Activated CD4-positive, alpha-beta T cell treated with anti-CD3 and anti-CD28 coated beads, Interleukin-2, amount 50 U/mL, for 16 hours (primary cell): ENCODE measurements at regions not wholly inside any gene's neighbourhood (a gene's known extent, or its start where the extent isn't known, plus 50 kb on each side); places are given as distances from the start of the nearest gene placed in this dataset.

Experiments
- DNase-seq: peaks from one replicate; pipeline ENCODE4 v3.0.0-alpha.2; 2020

DNA sequence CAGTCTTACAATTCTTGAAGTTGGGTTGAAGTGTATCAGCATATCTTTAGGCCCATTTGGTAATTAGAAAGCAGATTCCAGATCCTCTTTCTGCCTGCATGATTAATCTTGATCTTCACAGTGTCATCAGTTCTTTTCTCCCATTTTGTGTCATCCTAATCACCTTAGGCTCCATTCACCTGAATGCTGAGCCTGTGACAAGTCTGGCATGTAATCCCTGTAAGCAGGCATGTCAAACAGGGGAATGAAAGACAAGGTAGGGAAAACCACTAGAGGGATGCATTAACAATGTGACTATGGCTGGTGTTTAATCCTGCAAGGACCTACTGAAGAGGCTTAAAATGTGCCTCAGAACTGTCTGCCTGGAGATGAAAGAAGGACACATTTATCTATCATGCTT is 848.8 kb downstream of the TFAP2A start:
- DNase-seq = no peak

DNA sequence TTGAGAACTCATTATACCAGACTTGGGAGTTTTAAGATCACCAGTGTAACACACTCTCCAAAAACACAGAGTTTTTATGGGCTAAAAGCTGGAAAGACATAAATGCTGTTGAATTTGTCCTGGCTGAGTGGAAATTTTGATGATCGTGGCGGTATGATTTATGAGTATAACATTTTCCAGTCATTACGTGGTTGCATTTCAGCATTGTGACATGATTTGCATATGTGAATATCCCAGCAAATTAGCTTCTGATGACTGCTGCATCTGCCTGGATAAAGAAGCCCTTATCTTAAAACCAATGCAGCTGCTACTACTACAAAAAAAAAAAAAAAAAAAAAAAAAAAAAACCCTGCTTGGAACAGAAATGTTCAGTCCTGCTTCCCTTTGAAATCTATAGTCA is 850.9 kb downstream of the TFAP2A start:
- DNase-seq = no peak

DNA sequence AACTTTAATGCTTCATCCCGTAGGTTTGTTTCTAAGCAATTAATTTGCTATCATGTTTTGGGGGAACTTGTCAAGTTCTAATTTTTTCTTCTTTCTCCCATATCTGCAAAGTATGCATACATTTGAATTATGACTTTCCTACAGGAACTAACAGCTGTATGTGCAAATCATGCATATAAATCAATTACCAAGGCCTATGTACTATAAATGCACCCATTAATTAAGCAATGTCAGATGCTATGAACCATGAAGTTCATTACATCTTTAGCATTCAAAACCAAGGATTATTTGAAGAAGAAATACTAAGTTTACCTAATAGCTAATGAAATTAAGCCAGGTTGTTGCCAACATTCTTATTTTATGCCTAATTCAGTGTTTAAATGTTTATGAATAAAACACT is 851.3 kb downstream of the TFAP2A start:
- DNase-seq = no peak

DNA sequence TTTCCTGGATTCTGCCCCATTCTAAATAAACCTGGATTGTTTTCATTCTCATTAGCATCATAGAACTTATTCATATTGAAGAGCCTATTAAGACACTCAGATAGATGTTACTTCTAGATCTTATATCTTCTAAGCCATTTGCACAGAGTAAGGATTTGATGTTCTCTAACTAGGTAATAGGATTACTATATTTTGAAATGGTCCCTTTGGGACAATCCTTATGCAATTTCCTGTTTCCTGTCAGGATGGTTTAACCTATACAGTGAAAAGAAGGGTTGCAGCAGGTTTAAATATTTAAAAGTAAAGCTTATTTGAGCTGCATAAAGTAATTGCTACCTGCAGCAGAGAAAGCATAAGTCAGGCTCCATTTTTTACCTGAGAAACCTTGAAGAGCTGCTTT is 860.1 kb downstream of the TFAP2A start:
- DNase-seq = no peak

DNA sequence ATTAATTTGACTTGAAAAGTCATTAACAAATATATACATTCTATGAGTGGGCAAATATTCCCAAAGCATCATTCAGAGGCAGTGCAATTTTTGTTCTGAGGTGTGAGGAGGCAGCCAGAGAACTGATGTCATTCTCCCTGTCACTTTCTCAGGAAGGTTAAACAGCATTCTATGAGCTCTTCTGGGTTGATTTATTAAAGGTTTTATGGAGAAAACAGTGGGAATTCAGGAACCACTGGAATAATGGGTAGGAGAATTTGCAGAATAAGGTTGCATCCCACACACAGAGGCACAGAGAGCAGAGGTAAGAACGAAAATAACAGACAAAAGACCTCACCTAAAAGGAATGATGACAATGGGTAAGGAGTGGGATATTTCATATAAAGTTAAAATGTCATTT is 860.6 kb downstream of the TFAP2A start:
- no peak for DNase-seq

DNA sequence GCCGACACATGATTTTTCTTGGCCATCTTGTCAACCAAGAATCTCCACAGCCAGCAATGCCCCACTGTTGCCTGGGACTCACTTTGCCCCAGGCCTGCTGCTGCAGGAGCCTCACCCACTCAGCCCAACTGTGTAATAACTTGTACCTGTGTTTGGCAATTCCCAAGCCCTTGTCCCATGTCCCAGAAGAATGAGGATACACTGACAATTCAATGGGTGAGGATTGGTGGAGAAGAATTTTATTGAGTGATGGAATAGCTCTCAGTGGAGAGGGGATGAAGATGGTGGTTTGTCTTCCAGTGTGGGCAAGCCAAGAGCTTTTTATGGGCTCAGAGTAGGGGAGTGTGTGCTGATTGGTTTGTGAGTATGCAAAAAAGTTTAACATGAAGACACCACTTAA is 861.9 kb downstream of the TFAP2A start:
- DNase-seq = no peak

DNA sequence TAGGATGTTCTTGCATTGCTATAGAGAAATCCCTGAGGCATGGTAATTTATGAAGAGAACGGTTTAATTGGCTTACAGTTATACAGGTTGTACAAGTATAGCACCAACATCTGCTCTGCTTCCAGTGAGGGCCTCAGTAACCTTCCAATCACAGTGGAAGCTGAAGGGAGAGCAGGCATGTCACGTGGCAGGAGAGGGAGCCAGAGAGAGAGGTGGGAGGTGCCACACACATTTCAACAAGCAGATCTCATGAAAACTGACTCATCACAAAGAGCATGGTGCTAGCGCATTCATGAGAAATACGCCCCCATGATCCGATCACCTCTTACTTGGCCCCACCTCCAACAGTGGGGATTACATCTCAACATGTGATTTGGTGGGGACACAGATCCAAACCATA is 871.2 kb downstream of the TFAP2A start:
- DNase-seq = no peak

DNA sequence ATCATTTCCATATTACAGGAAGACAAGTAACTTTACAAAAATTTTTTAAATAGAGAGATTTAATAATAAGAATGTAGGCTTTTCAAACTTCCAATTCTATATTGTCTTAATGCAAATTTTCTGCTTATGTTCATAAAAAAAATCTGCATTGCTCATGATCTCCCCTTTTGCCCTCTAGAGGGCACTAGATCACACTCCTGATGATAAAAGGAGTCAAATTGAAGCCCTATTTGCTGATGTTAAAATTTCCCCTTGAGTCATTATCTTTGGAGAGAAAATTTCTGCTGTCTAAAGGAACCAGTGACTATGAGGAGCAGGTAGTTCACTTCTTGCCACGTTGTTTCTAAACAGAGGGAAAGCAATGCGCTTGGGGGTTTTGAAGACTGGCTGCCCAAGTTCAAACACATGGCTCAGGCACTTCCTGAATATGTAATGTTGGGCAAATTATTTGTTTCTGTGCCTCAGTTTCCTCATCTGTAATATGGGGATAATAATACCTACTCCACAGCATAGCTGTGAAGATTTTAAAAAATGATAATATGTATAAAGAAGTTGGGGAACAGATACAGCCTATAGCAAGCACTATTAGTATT is 874.2 kb downstream of the TFAP2A start:
- peak; percentile 23 for DNase-seq

DNA sequence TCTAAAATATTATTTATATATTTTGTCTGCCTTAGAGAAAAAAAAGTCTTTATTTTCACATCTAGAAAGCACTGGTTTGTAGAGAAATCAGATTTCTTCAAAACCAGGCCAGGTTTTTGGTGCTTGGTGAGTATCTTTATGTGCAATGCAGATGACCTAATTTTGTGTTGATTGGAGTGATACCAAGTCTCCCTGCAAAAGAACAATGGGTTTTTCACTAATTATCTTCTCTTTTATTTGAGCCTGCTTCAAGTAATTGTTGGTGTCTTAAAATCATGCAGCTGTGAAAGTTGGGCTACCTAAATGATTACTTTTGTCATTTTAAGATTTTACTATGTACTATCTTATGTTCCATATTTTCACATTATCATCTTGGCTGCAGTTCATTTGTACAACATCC is 874.7 kb downstream of the TFAP2A start:
- DNase-seq = no peak

DNA sequence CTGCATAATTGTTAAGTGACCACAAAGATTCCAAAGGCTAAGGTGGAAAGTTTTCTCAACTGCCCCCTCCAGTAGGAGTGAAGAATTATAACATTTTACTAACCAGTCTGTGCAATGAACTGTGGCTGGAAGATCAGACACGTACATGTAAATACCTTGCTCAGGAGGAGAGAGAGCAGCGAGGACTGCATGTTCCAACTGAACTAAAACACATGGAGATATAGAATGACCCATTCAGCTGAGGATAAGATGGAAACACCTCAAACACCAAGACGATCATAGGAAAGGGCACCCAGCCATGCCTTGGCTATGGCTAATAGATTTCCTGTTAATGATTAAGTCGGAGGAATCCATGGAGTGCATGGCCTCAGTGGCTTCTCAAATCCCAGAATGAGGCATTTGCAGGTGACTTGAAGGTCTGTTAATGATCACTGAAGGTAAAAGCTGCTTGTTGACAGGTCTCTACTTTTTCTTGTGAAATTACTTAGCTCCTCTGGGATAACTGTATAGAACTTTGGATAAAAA is 875.6 kb downstream of the TFAP2A start:
- no peak for DNase-seq

DNA sequence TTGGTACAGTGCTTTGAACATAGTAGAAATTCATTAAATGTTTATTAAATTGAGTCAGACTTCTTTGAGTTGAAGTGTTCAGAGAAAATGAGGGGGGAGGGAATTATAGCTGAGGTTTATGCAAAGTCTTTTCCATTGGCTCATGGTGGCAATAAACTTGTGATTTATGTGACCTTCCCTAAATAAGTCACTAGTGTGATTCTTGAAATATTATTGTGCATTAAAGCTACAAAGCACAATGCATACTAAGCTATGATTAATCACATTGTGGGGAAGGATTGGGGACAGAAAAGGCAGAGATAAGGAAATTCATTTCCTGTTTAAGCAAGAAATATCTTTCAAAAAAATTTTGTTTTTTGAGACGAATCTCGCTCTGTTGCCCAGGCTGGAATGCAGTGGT is 877.5 kb downstream of the TFAP2A start:
- no peak for DNase-seq

DNA sequence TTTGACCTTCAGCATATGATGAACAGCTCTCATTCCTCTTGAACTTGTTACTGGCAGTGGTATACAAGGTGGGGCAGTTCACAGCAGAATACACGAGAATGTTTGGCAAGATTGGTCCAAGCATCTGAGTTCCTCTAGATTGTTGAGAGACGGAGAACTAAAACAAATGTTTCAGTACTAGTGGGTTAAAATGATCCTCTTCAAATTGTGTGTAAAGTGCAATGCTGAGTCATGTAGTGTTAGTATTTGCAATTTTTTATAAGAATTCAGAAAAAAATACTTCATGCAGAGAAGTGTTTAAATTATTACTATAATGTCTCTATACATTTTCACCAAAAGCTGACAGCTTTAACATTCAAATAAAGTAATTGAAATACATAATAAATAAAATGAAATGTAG is 879.8 kb downstream of the TFAP2A start:
- DNase-seq = no peak

DNA sequence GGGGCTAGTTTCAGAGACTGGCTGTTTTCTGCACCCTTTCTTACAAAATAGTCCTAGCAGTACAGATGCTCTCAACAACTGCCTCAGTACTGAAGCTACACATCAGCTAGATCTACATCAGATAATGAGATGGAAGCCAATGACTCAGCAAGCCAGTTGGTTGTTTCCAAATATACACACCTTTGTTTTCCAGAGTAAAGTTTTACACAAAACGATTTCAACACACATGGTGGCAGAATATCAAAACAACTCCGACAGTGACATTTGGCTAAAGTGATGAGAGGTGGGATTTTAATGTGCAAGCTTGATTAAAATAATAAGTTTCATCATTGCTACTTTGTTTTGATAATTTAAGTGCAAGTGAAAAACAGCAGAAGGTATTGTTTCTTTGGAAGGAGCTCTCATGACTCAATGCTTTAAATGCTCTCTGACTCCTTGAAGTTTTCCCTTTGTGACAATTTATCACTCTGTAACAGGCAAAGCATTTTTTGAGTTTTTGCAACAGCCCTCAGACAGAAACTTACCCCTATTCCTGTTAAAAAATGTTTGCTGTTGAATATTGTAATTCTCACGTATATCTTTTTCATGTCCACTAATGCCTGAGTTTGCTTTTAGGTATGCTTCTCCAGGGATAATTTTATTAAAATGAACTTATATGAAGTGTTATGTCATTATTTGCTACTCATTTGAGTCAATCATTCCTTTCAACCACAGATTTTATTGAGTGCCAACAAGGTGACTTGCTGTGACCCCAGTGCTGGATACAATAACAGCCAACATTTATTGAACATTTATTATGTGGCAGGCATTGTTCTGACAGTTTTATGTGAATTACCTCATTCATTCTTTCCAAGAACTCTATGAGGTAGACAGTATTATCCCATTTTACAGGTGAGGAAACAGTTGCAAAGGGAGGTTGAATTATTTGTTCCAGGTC is 882.0 kb downstream of the TFAP2A start:
- DNase-seq = peak; percentile 0

DNA sequence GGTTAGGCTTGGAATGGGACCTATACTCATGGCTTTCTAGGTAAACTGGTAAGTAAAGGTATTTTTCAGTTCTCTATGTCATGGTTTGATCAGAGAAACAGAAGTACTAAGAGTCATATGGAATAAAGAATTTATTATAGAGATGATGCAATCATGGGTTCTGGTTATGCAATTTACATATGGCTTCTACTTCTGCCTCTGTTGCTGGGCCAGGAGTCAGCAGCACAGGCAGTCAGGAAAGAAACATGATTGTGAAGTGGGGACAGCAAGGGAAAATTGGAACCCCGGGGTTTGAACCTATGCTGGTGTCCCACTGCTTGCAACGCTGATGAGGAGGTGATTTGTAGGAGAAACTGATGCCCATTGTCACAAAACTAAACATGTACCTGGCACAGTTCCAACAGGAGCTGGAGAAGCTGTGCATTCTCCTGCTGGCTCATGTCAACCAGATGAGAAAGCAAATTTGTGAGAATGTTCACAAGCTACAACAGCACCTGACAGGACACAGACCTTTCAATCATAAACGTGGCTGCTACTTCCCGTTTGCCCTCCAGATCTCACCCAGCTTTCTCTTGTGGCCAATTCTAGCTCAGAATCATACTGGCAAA is 887.1 kb downstream of the TFAP2A start:
- DNase-seq = no peak

DNA sequence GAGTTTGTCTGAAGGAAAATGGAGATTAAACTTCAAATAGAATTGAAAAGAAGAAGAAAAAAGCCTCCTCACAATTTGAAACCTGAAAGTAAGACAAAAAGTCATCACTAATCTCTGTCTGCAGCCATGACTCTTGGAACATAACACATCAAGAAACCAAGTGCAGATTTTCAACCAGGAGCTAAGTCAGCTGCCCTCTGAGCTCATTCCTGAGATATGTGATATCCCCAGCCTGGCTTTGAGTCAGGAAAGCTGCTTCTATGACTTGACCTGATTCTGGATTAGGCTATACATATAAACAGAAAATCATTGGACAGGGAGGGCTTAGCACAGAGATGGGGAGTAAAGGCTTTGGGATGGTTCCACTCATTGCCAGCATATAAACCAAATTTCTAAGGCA is 891.4 kb downstream of the TFAP2A start:
- no peak for DNase-seq

DNA sequence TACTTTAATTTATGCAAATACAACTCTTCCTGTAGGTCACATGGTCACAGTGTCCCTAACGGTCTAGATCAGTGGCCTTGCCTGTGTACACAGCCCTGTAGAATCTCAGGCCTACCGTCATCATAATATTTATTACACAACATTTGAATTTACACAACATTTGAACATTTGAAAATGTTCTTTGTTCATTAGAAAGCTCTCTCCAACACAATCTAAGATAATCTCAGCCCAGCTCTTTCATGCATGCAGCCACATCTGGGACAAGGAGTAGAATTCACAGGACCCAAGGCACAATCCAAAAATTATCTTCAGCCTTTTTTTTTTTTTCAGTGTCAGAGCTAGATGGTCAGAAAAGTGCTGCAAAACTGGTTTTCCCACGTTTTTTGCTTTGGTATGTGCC is 892.8 kb downstream of the TFAP2A start:
- DNase-seq = no peak

DNA sequence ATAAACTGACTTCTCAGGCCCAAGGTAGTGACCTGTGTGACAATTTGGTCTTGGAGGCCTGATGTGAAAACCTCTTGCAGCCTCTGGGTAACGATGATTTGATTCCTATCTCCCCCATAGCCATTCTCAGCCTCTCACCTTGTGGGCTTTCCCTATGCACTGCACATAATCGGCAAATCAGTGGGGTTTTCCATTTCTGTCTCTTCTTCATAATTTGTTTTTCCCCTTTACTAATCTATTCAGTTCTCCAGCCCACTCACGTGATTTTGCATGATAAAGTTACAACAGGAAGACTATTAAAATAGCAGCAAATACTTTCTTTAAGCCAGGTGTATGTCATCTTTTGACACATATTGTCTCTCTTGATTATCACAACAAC is 893.7 kb downstream of the TFAP2A start:
- DNase-seq = peak; percentile 35

DNA sequence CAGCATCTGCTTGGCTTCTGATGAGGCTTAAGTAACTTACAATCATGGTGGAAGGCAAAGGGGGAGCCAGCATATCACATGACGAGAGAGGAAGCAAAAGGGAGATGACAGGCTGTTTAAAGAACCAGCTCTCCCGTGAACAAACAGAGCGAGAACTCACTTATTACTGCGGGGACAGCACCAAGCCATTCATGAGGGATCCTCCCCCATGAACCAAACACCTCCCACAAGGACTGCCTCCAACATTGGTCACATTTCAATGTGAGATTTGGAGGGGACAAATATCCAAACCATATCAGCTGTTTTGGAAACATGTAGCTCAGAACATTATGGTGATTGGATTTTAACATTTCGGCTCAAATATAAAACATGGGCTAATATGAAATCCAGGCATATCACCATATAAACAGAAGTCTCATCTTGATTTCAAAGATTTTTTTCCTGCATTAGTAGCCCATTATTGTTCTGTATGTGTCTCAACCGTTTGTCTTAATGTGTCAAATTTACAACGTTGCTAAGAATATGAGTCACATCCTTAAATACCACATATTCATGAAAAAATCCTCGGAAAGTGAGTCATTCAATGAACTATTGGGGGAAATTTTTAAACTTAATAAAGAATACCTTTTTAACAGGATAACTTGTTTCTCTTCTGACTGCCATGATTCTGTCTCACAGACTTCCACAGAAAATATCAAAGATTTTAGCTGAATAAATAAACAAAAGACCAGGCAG is 894.3 kb downstream of the TFAP2A start:
- peak; percentile 34 for DNase-seq

DNA sequence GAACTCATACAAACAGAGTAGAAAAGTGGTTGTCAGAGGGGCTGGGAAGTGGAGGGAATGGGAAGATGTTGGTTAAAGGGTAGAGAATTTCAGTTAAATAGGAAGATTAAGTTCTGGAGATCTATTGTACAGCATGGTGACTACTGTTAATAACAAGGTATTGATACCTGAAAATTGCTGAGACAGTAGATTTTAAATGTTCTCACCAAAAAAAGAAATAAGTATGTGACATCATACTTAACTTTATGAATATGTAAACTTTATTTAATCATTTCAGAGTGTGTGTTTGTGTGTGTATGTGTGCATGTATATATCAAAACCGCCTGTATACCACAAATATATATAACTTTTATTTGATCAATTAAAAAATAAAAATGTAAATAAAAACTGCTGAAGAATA is 896.4 kb downstream of the TFAP2A start:
- no peak for DNase-seq

DNA sequence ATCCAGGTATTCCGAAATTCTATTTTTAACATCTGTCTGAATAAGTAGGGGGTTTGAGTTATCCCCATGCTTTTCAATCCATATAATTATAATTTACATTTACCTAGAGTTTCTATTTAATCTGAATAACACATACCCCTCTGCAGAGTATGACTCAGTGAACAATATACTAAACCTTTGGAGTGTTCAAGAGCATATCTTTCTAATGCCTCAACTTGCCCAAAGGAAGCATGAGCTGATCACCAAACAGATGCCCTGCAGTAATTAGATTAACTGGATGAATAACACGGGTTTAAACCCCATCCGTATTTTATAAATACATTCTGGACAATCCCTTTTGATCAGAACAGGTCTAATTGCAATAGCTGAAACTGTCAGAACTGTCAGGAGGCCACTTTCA is 897.1 kb downstream of the TFAP2A start:
- DNase-seq = no peak

DNA sequence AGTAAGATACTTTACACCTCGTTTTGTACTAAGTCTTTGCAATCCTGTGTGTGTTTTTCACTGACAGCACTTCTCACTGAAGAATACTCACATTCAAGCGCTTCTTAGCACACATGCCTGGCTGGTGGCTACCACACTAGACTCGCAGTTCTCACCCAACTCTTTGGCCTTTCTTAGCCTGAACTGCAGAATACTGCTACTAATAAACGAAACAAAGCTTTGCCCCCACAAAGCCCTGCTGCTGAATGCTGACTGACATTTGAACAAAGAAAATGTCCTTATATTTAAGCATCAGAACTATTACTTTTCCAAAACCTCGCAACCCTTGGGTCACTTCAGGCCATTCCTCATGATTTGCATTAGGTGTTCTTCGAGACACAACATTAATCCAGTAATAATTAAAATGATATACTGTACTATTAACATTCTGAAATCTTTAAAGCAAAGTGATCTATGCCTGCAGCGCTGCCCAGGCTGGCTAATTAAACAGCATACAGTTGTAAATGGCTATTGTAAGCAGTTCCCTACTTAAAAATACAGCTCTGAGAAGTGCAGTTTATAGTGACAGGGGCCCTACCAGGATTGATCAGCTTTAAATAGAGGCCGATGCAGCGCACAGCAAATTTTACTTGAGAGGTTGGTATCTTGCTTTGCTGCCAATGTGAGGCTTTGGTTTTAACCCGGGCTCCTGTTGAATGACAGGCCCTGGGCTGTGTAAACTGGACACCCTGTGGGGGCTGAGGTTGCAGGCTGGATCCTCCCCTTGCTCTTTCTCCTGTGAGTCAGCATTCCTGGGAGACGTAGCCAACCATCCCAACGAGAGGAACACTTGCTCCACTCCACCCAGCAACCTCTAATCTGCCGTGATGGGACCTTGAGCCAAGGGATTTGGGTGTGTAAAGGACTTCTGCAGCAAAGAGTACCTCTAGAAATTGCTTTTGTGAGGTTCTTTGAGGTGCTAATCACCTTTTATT is 899.0 kb downstream of the TFAP2A start:
- DNase-seq = no peak

DNA sequence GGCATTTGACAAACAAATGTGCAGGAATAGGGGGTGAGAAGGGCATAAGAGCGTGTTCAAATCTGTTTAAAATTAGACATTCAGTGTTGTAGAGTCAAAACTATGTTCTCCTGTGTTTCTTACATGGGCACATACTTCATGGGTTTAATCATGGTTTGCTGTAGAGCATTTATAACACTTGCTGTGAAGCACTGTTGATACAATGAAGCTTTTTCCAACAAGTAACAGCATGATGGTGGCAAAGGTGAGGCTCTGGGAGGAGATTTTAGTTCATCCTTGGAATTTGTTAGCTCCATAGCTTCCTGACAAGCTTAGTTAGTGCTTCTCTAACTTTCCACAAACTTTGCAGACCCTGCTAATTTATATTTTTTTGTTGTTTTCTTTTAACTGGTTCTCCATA is 900.7 kb downstream of the TFAP2A start:
- DNase-seq = no peak
